ENCODE measurements at regions not wholly inside any gene's neighbourhood (a gene's known extent, or its start where the extent isn't known, plus 50 kb on each side); places are given as distances from the start of the nearest gene placed in this dataset.

- TF ChIP-seq CTCF (conservative IDR thresholded peaks at IDR 0.05; ENCODE audit: low read depth in 2 of 2), result no peak
- no peak for TF ChIP-seq JUNB (IDR thresholded peaks at IDR 0.05; ENCODE audit: unreplicated experiment)
- no peak for TF ChIP-seq EZH2phosphoT487 (IDR thresholded peaks at IDR 0.05; ENCODE audit: unreplicated experiment)
- no peak for TF ChIP-seq EZH2 (IDR thresholded peaks at IDR 0.05; ENCODE audit: low read depth, unreplicated experiment)
- no peak for TF ChIP-seq CREB1 (CRISPR knock-in tag; IDR thresholded peaks at IDR 0.05; ENCODE audit: low read depth)
- TF ChIP-seq STAT1 (IDR thresholded peaks at IDR 0.05; ENCODE audit: unreplicated experiment), result no peak
- TF ChIP-seq ETS1 (IDR thresholded peaks at IDR 0.05), result no peak
- no peak for TF ChIP-seq REST (IDR thresholded peaks at IDR 0.05; ENCODE audit: unreplicated experiment)
- TF ChIP-seq POLR2AphosphoS5 (IDR thresholded peaks at IDR 0.05; ENCODE audit: low read depth), result no peak
- no peak for TF ChIP-seq ZNF331 (CRISPR knock-in tag; IDR thresholded peaks at IDR 0.05; ENCODE audit: low read depth)
- TF ChIP-seq NANOG (IDR thresholded peaks at IDR 0.05; ENCODE audit: borderline replicate concordance), result no peak
- no peak for TF ChIP-seq ZNF114 (CRISPR knock-in tag; IDR thresholded peaks at IDR 0.05)
These were observed 241.4 kb downstream of the PHLDA1 start for GRCh38 chr12:75790219-75790618.

Measured in GM23338 (cell line).